H1 (cell line): ENCODE measurements at regions not wholly inside any gene's neighbourhood (a gene's known extent, or its start where the extent isn't known, plus 50 kb on each side); places are given as distances from the start of the nearest gene placed in this dataset.

Source experiments
- CTCF ChIA-PET: fragments of 300-600 bp; sonication (Branson Sonifier 250); formaldehyde crosslinking; loops from one replicate; lab custom pipeline; 2021; ENCODE audit not compliant: partially characterized antibody; lab: Charles Lee
- POLR2A ChIA-PET: fragments of 300-600 bp; sonication (Branson Sonifier 250); formaldehyde crosslinking; loops from one replicate; lab custom pipeline; 2021; ENCODE audit warnings: inconsistent platforms; ENCODE audit not compliant: partially characterized antibody; lab: Charles Lee
- DNase-seq, 2 experiments: peaks; one replicate each; pipeline versions ENCODE4 v3.0.0 to v3.0.0-alpha.2; 2010 to 2022; ENCODE audit warnings: low spot score in 2 of 2, low read depth in 1 of 2, mixed read lengths in 1 of 2
- FAIRE-seq: peaks from 2 replicates; lab custom pipeline; 2011; peaks lifted over from hg19 to GRCh38; lab: Jason Lieb, UNC
- H2AFZ ChIP-seq: 2 replicates; pipeline ENCODE4 v1.8.1; 2012; ENCODE audit warnings: low read length, inconsistent platforms
- H2AK5ac ChIP-seq: 2 replicates; pipeline ENCODE4 v1.6.1; 2013; ENCODE audit warnings: low read depth, low read length
- H2BK120ac ChIP-seq: replicated peaks from 2 replicates; pipeline ENCODE3; 2013; ENCODE audit warnings: low read depth, low read length, inconsistent platforms
- H2BK12ac ChIP-seq: 2 replicates; pipeline ENCODE4 v1.6.1; 2013; ENCODE audit warnings: low read depth, low read length
- H2BK15ac ChIP-seq: 2 replicates; pipeline ENCODE4 v1.6.1; 2013; ENCODE audit warnings: low read length
- H2BK20ac ChIP-seq: 2 replicates; pipeline ENCODE4 v1.6.1; 2013; ENCODE audit warnings: low read length
- H2BK5ac ChIP-seq: 2 replicates; pipeline ENCODE4 v1.6.1; 2013; ENCODE audit warnings: low read depth, low read length
- H3K14ac ChIP-seq: 2 replicates; pipeline ENCODE4 v1.6.1; 2013; ENCODE audit warnings: inconsistent platforms; ENCODE audit not compliant: insufficient read length
- H3K18ac ChIP-seq: 2 replicates; pipeline ENCODE4 v1.6.1; 2013; ENCODE audit warnings: low read length; ENCODE audit errors: extremely low read depth
- H3K23ac ChIP-seq: 2 replicates; pipeline ENCODE4 v1.6.1; 2013; ENCODE audit warnings: inconsistent platforms; ENCODE audit not compliant: insufficient read length
- H3K23me2 ChIP-seq: 2 replicates; pipeline ENCODE4 v1.6.1; 2013; ENCODE audit warnings: low read depth, low read length
- H3K27ac ChIP-seq: 2 replicates; pipeline ENCODE4 v1.6.1; 2011; ENCODE audit warnings: low read depth, low read length, inconsistent platforms
- H3K27me3 ChIP-seq, 4 experiments: replicated peaks in 1 of 4; 1 replicate in 1 of 4; 2 replicates in 3 of 4; pipeline versions ENCODE4 v1.6.1 to v1.8.1; 2011 to 2013; ENCODE audit warnings: low read length in 3 of 4, mild to moderate bottlenecking in 3 of 4, inconsistent platforms in 2 of 4, mixed read lengths in 2 of 4, moderate library complexity in 1 of 4; ENCODE audit not compliant: control insufficient read depth in 3 of 4, insufficient read depth in 3 of 4; ENCODE audit errors: extremely low read depth in 1 of 4
- H3K36me3 ChIP-seq, 4 experiments: 2 replicates each; pipeline versions ENCODE4 v1.6.1 to v1.8.1; 2011 to 2013; ENCODE audit warnings: mild to moderate bottlenecking in 4 of 4, low read length in 3 of 4, moderate library complexity in 2 of 4, control low read depth in 1 of 4, inconsistent platforms in 1 of 4; ENCODE audit not compliant: insufficient read depth in 4 of 4, control insufficient read depth in 2 of 4
- H3K4ac ChIP-seq: replicated peaks from 2 replicates; pipeline ENCODE3; 2013; ENCODE audit warnings: low read length, low read depth, mixed read lengths, inconsistent platforms; ENCODE audit not compliant: insufficient read length
- H3K4me1 ChIP-seq, 4 experiments: replicated peaks in 1 of 4; 1 replicate in 1 of 4; 2 replicates in 3 of 4; pipeline versions ENCODE4 v1.6.1 to v1.8.1; 2011 to 2013; ENCODE audit warnings: low read length in 3 of 4, inconsistent platforms in 2 of 4, mixed read lengths in 1 of 4; ENCODE audit not compliant: insufficient read depth in 4 of 4, control insufficient read depth in 3 of 4
- H3K4me2 ChIP-seq, 2 experiments: 2 replicates each; pipeline versions ENCODE4 v1.6.1 to v1.8.1; 2011 to 2013; ENCODE audit warnings: low read depth in 2 of 2, low read length in 2 of 2, control low read depth in 1 of 2, inconsistent platforms in 1 of 2, mild to moderate bottlenecking in 1 of 2; ENCODE audit not compliant: insufficient read depth in 1 of 2
- H3K4me3 ChIP-seq, 4 experiments: fragments of 200-600, 300-600 bp in 1 of 4; sonication (generic), shearing (Covaris generic), sonication (Bioruptor Twin) in 1 of 4; 2 replicates each; pipeline versions ENCODE4 v1.5.1 to v1.8.1; 2011 to 2016; ENCODE audit warnings: low read length in 4 of 4, low read depth in 3 of 4, control low read depth in 2 of 4, inconsistent platforms in 2 of 4, mild to moderate bottlenecking in 2 of 4, mixed read lengths in 1 of 4, moderate library complexity in 1 of 4; ENCODE audit not compliant: insufficient read depth in 2 of 4; ENCODE audit errors: extremely low read depth in 1 of 4
- H3K56ac ChIP-seq: replicated peaks from 2 replicates; pipeline ENCODE3; 2013; ENCODE audit warnings: low read depth, mild to moderate bottlenecking, mixed read lengths, low read length, inconsistent platforms; ENCODE audit not compliant: insufficient read length
- H3K79me1 ChIP-seq: 2 replicates; pipeline ENCODE4 v1.6.1; 2013; ENCODE audit warnings: low read depth, low read length, control low read depth
- H3K79me2 ChIP-seq, 2 experiments: 2 replicates each; pipeline versions ENCODE4 v1.6.1 to v1.8.1; 2012 to 2013; ENCODE audit warnings: low read length in 2 of 2, mild to moderate bottlenecking in 2 of 2, inconsistent platforms in 1 of 2; ENCODE audit not compliant: insufficient read depth in 2 of 2, control insufficient read depth in 1 of 2
- H3K9ac ChIP-seq, 4 experiments: replicated peaks in 1 of 4; 1 replicate in 1 of 4; 2 replicates in 3 of 4; pipeline versions ENCODE4 v1.6.1 to v1.8.1; 2011 to 2013; ENCODE audit warnings: low read depth in 3 of 4, low read length in 3 of 4, control low read depth in 2 of 4, mild to moderate bottlenecking in 2 of 4, moderate library complexity in 2 of 4, inconsistent platforms in 1 of 4; ENCODE audit errors: extremely low read depth in 1 of 4
- H3K9me3 ChIP-seq, 2 experiments: 2 replicates each; pipeline versions ENCODE4 v1.6.1 to v1.8.1; 2012 to 2013; ENCODE audit warnings: mild to moderate bottlenecking in 2 of 2, moderate library complexity in 2 of 2, control low read depth in 1 of 2, inconsistent platforms in 1 of 2, low read depth in 1 of 2, low read length in 1 of 2, mixed read lengths in 1 of 2; ENCODE audit not compliant: insufficient read depth in 2 of 2
- H4K20me1 ChIP-seq, 2 experiments: replicated peaks in 1 of 2; 2 replicates each; pipeline versions ENCODE3 to v1.8.1; 2011 to 2013; ENCODE audit warnings: inconsistent platforms in 2 of 2, low read length in 2 of 2, mild to moderate bottlenecking in 1 of 2; ENCODE audit not compliant: insufficient read depth in 2 of 2, control insufficient read depth in 1 of 2
- H4K5ac ChIP-seq: 2 replicates; pipeline ENCODE4 v1.6.1; 2013; ENCODE audit warnings: low read length, low read depth, mixed read lengths, inconsistent platforms; ENCODE audit not compliant: insufficient read length
- H4K8ac ChIP-seq: 2 replicates; pipeline ENCODE4 v1.8.0; 2013; ENCODE audit warnings: mild to moderate bottlenecking, moderate library complexity, low read length, inconsistent platforms; ENCODE audit not compliant: insufficient read depth; ENCODE audit errors: extremely low read depth
- H4K91ac ChIP-seq: replicated peaks from 2 replicates; pipeline ENCODE3; 2013; ENCODE audit warnings: low read length, mixed read lengths, inconsistent platforms; ENCODE audit not compliant: insufficient read length
- SP2 ChIP-seq: IDR thresholded peaks from 2 replicates; pipeline ENCODE4 v1.6.1; 2012; ENCODE audit warnings: mild to moderate bottlenecking, low read length, inconsistent platforms
- WGBS, 2 experiments: shearing (Covaris generic) in 1 of 2; methylation state at CpG; one replicate each; pipeline versions ENCODE4 v1.1.6 to v1.1.7; 2013 to 2015; ENCODE audit warnings: low lambda C conversion rate in 2 of 2, mixed read lengths in 2 of 2, inconsistent platforms in 1 of 2, low coverage in 1 of 2, missing lambda C conversion rate in 1 of 2; ENCODE audit not compliant: insufficient replicate concordance in 2 of 2, insufficient coverage in 1 of 2, insufficient read length in 1 of 2; ENCODE audit errors: extremely low coverage in 1 of 2, missing lambda C conversion rate in 1 of 2; 5-methylcytosine and 5-hydroxymethylcytosine counted together

DNA sequence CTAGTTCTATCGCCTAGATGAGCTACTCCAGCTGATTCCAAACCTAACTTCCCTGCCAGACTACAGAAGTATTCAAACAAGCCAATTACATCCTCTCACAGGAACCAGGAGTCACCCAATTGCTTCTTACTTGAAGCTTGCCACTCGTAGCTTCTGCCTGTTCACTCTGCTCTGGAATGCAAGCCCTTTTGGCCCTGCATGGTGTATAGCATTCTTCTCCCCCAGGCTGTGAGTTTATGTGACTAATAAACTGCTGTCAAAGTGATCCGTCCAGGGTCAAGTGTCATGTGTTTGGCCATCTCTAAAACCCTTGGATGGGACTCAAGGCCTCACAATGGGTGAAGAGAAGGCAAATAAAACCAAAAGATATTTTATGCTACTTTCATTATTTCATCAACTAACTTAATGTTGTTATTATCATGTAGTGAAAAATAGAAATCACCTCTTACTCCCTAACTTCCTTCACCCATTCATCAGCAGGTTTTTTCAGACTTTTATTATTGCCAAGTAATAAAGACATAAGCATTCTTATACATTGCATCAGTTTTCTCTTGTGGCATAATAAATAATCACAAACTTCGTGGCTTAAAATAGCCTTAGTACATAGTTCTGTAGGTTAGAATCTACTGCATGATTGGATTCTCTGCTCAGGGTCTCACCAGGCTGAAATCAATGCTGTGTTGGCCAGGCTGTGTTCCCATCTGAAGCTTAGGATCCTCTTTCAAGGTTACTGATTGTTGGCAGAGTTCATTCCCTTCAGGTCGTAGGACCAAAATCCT is 1981.7 kb upstream of the FLRT2 start:
- Histone ChIP-seq H3K18ac (no peak overlapping the region), H4K20me1 (no peaks in the 10 kb centered on the region), H3K79me1 (no peaks in the 10 kb centered on the region), H3K27me3 (no peaks in the 10 kb centered on the region), H4K8ac (no peak overlapping the region), H3K4me2 (no peak overlapping the region), H4K91ac (no peak overlapping the region), H2AK5ac (no peak overlapping the region), H3K9ac (no peak overlapping the region), H4K5ac (no peak overlapping the region), H3K4ac (no peak overlapping the region), H3K23me2 (no peaks in the 10 kb centered on the region), H2BK15ac (no peak overlapping the region), H2BK5ac (no peak overlapping the region), H2BK12ac (no peak overlapping the region), H2AFZ (peak overlapping the region; percentile 77), H3K56ac (no peak overlapping the region), H3K23ac (no peak overlapping the region), H3K36me3 (no peaks in the 10 kb centered on the region), H3K4me1 (no peaks in the 10 kb centered on the region), H3K4me3 (no peak overlapping the region), H2BK120ac (no peak overlapping the region), H3K27ac (no peak overlapping the region), H3K14ac (no peak overlapping the region), H2BK20ac (no peak overlapping the region), H3K9me3 (no peaks in the 10 kb centered on the region), H3K79me2 (no peaks in the 10 kb centered on the region)
- WGBS, 2 experiments: 96% methylated on average over 5 of the region's 5 CpGs; no CpG with 5 or more reads in 1 of the 2 experiments
- DNase-seq: no peak
- ChIA-PET CTCF (no interaction called here), POLR2A (no interaction called here)
- no peak for FAIRE-seq
- no peak for TF ChIP-seq SP2
